ENCODE measurements at regions not wholly inside any gene's neighbourhood (a gene's known extent, or its start where the extent isn't known, plus 50 kb on each side); places are given as distances from the start of the nearest gene placed in this dataset.

DNA sequence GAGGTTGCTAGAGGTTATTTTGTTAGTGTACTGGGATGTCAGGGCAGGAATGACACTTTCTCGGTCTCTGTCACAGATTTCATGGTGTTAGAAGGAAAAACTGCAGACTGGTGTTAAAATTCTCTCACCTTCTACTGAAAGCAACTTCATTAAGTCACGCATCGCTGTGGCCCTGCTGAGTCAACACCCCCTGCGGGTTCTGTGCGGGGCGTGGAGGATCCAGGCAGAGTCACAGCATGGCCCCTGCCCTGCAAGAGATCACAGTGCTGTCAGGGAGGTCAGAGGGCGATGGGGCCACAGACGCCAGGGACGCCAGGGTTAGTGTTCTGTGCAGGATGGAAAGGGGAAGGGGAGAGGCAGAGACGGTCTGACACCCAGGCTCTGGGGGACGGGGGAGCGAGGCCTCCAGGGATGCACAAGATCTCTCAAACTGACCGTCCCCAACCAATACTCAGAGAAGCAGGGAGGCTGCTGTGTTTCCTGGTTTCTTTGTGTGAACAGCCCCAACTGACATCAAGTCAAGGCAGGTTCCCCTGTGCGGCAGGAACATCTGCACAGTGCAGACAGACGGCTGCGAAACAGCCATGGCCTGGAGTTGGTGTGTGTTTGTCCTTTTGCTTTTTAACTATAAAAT is 354.9 kb upstream of the SALL3 start:
- no peak for TF ChIP-seq POLR2A (IDR thresholded peaks at IDR 0.05)
- TF ChIP-seq, protein P1, sequence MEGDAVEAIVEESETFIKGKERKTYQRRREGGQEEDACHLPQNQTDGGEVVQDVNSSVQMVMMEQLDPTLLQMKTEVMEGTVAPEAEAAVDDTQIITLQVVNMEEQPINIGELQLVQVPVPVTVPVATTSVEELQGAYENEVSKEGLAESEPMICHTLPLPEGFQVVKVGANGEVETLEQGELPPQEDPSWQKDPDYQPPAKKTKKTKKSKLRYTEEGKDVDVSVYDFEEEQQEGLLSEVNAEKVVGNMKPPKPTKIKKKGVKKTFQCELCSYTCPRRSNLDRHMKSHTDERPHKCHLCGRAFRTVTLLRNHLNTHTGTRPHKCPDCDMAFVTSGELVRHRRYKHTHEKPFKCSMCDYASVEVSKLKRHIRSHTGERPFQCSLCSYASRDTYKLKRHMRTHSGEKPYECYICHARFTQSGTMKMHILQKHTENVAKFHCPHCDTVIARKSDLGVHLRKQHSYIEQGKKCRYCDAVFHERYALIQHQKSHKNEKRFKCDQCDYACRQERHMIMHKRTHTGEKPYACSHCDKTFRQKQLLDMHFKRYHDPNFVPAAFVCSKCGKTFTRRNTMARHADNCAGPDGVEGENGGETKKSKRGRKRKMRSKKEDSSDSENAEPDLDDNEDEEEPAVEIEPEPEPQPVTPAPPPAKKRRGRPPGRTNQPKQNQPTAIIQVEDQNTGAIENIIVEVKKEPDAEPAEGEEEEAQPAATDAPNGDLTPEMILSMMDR (IDR thresholded peaks at IDR 0.05) = no peak
